OCI-LY1 (cell line): ENCODE measurements at regions not wholly inside any gene's neighbourhood (a gene's known extent, or its start where the extent isn't known, plus 50 kb on each side); places are given as distances from the start of the nearest gene placed in this dataset.

ENCODE experiments used
- H2AFZ ChIP-seq: fragments of 200-600 bp; sonication (generic), shearing (Covaris generic); 2 replicates; pipeline ENCODE4 v1.6.0; 2014; ENCODE audit warnings: antibody characterized with exemption, mild to moderate bottlenecking, low read length
- H3F3A ChIP-seq: fragments of 200-600 bp; sonication (generic), shearing (Covaris generic); 2 replicates; pipeline ENCODE4 v1.6.0; 2014; ENCODE audit warnings: mild to moderate bottlenecking, antibody characterized with exemption, low read length, moderate library complexity; ENCODE audit not compliant: insufficient read depth
- H3K27ac ChIP-seq: fragments of 200-600 bp; sonication (generic); 2 replicates; pipeline ENCODE4 v1.5.1; 2014; ENCODE audit warnings: low read length, mixed run types, mild to moderate bottlenecking, low read depth; ENCODE audit not compliant: poor library complexity, severe bottlenecking
- H3K27me3 ChIP-seq: fragments of 200-600 bp; sonication (generic); 2 replicates; pipeline ENCODE4 v1.6.0; 2014; ENCODE audit warnings: antibody characterized with exemption, mild to moderate bottlenecking, low read length, moderate library complexity; ENCODE audit not compliant: insufficient read depth
- H3K36me3 ChIP-seq: fragments of 200-600 bp; sonication (generic); 2 replicates; pipeline ENCODE4 v1.6.1; 2014; ENCODE audit warnings: mild to moderate bottlenecking, antibody characterized with exemption, low read length, moderate library complexity, mixed read lengths; ENCODE audit not compliant: insufficient read depth
- H3K4me1 ChIP-seq: fragments of 200-600 bp; sonication (generic); 2 replicates; pipeline ENCODE4 v1.5.1; 2014; ENCODE audit warnings: mild to moderate bottlenecking, low read length, moderate library complexity; ENCODE audit not compliant: insufficient read depth, severe bottlenecking
- H3K4me2 ChIP-seq: fragments of 200-600 bp; sonication (generic), shearing (Covaris generic); 2 replicates; pipeline ENCODE4 v1.6.1; 2014; ENCODE audit warnings: low read length
- H3K4me3 ChIP-seq: fragments of 200-600 bp; sonication (generic); 2 replicates; pipeline ENCODE4 v1.5.1; 2014; ENCODE audit warnings: low read length, low read depth, mild to moderate bottlenecking, mixed read lengths; ENCODE audit not compliant: poor library complexity, severe bottlenecking
- H3K79me2 ChIP-seq: fragments of 200-600 bp; shearing (Covaris generic); 2 replicates; pipeline ENCODE4 v1.6.1; 2016; ENCODE audit warnings: mixed run types, low read length, mixed read lengths; ENCODE audit not compliant: insufficient read depth
- H3K9ac ChIP-seq: fragments of 200-600 bp; sonication (generic), shearing (Covaris generic); 2 replicates; pipeline ENCODE4 v1.6.1; 2014; ENCODE audit warnings: mild to moderate bottlenecking, low read length, mixed read lengths
- H3K9me2 ChIP-seq: fragments of 200-600 bp; sonication (generic), shearing (Covaris generic); 2 replicates; pipeline ENCODE4 v1.6.1; 2014; ENCODE audit warnings: low read depth, mild to moderate bottlenecking, low read length, mixed read lengths
- H3K9me3 ChIP-seq: fragments of 200-600 bp; shearing (Covaris generic); 2 replicates; pipeline ENCODE4 v1.6.1; 2014; ENCODE audit warnings: low read length, mixed read lengths
- H4K20me1 ChIP-seq: fragments of 200-600 bp; sonication (generic), shearing (Covaris generic); 2 replicates; pipeline ENCODE4 v1.6.0; 2016; ENCODE audit warnings: mild to moderate bottlenecking, low read length; ENCODE audit not compliant: insufficient read depth
- EZH2 ChIP-seq: fragments of 200-600 bp; sonication (generic), shearing (Covaris generic); IDR thresholded peaks from 2 replicates; pipeline ENCODE4 v1.8.0; 2017; ENCODE audit warnings: borderline replicate concordance, mixed run types, mild to moderate bottlenecking, antibody characterized with exemption, low read length, moderate library complexity, mixed read lengths
- TF ChIP-seq, protein P1 (sequence below): fragments of 200-600 bp; sonication (generic), shearing (Covaris generic); IDR thresholded peaks from 2 replicates; pipeline ENCODE4 v1.5.1; 2017; ENCODE audit warnings: mild to moderate bottlenecking, antibody characterized with exemption, low read length, moderate library complexity, mixed read lengths

DNA sequence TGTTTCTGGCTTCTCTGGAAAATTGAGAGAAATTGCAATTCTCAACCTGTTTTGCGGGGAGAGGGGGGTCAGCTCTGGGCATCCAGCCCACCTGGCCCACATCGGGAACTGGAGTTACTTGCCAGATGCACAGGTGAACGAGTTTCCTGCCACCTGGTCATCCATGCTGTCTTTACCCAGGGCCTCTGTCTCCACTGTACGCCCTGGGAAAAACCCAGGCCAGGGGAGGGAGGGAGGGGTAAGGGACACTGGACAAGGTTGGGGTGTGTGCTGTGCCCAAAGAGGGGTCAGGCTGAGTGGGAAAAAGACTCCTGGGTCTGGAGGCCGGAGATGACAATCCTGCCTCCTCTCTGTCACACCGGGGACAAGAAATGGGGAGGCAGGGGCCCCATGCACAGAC is 307.6 kb downstream of the ZNF536 start:
- H3K36me3 ChIP-seq: no peaks in the 10 kb centered on the region
- no peaks in the 10 kb centered on the region for H3K9me2 ChIP-seq
- no peak overlapping the region for H3K4me2 ChIP-seq
- H2AFZ ChIP-seq: no peak overlapping the region
- TF ChIP-seq, protein P1, sequence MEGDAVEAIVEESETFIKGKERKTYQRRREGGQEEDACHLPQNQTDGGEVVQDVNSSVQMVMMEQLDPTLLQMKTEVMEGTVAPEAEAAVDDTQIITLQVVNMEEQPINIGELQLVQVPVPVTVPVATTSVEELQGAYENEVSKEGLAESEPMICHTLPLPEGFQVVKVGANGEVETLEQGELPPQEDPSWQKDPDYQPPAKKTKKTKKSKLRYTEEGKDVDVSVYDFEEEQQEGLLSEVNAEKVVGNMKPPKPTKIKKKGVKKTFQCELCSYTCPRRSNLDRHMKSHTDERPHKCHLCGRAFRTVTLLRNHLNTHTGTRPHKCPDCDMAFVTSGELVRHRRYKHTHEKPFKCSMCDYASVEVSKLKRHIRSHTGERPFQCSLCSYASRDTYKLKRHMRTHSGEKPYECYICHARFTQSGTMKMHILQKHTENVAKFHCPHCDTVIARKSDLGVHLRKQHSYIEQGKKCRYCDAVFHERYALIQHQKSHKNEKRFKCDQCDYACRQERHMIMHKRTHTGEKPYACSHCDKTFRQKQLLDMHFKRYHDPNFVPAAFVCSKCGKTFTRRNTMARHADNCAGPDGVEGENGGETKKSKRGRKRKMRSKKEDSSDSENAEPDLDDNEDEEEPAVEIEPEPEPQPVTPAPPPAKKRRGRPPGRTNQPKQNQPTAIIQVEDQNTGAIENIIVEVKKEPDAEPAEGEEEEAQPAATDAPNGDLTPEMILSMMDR: no peak
- TF ChIP-seq EZH2: no peak
- no peak overlapping the region for H3K27ac ChIP-seq
- no peaks in the 10 kb centered on the region for H3K9me3 ChIP-seq
- H4K20me1 ChIP-seq: no peaks in the 10 kb centered on the region
- H3K4me1 ChIP-seq: no peaks in the 10 kb centered on the region
- no peaks in the 10 kb centered on the region for H3F3A ChIP-seq
- no peak overlapping the region for H3K9ac ChIP-seq
- H3K79me2 ChIP-seq: no peaks in the 10 kb centered on the region
- no peak overlapping the region for H3K4me3 ChIP-seq
- no peaks in the 10 kb centered on the region for H3K27me3 ChIP-seq

DNA sequence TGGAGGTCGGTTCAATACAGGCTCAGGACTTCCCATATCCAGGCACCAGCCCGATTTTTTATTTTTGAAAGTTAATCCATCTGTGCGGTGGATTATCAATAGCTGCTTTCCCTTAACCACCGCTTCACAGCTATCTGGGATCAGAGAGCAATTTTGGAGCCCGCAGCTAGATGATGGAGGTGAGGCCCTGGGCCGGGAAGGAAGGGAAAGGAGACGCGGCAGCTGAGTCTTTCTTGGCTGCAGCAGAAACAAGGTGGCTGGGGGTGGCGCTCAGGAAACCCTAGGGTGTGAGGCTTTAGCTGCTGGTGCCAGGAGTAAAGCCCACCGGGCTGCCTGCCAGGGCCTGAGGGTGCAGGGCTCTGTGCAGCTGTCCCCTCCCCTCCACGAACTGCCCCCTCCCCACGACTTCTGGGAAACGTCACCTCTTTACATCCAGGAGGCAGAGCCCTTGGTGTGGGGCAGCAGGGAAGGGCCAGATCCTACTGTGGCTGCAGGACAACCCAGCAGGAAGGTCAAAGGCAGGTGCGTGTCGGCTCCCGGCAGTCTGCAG is 307.0 kb downstream of the ZNF536 start:
- TF ChIP-seq, protein P1: no peak
- no peak for TF ChIP-seq EZH2
- H3K4me2 ChIP-seq: no peak overlapping the region
- H3K4me3 ChIP-seq: no peak overlapping the region
- no peaks in the 10 kb centered on the region for H4K20me1 ChIP-seq
- H3K9me2 ChIP-seq: no peaks in the 10 kb centered on the region
- no peaks in the 10 kb centered on the region for H3K9me3 ChIP-seq
- H3K27ac ChIP-seq: no peak overlapping the region
- no peaks in the 10 kb centered on the region for H3K79me2 ChIP-seq
- H3K27me3 ChIP-seq: no peaks in the 10 kb centered on the region
- H3F3A ChIP-seq: no peaks in the 10 kb centered on the region
- no peak overlapping the region for H3K9ac ChIP-seq
- no peak overlapping the region for H2AFZ ChIP-seq
- no peaks in the 10 kb centered on the region for H3K4me1 ChIP-seq
- no peaks in the 10 kb centered on the region for H3K36me3 ChIP-seq

DNA sequence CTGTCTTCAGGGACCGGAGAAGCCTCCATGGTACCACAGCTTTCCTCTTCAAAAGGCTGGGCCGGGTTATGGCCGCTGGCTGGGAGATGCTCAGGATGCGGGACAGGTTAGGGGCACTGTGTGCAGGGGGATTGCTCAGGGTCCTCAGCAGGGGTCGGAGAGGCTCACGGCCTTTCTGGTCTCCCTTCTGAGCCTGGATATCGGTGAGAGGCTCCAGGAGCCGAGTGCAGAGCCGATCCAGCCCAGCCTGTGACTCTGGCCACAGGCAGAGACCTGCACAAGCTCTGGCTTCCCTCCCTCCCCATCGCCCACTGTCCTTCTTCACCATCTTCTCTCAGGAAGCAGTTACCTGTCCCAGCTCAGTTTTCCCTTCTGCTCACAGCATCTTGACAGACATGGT is 306.0 kb downstream of the ZNF536 start:
- no peaks in the 10 kb centered on the region for H3K9me2 ChIP-seq
- H3K4me2 ChIP-seq: no peak overlapping the region
- H3F3A ChIP-seq: no peaks in the 10 kb centered on the region
- no peaks in the 10 kb centered on the region for H4K20me1 ChIP-seq
- no peak overlapping the region for H3K9ac ChIP-seq
- no peak overlapping the region for H3K27ac ChIP-seq
- H3K4me3 ChIP-seq: no peak overlapping the region
- no peak overlapping the region for H2AFZ ChIP-seq
- no peak for TF ChIP-seq EZH2
- TF ChIP-seq, protein P1: no peak
- no peaks in the 10 kb centered on the region for H3K9me3 ChIP-seq
- no peaks in the 10 kb centered on the region for H3K79me2 ChIP-seq
- H3K36me3 ChIP-seq: no peaks in the 10 kb centered on the region
- H3K27me3 ChIP-seq: no peaks in the 10 kb centered on the region
- no peaks in the 10 kb centered on the region for H3K4me1 ChIP-seq
